MG63 (cell line): ENCODE measurements at regions not wholly inside any gene's neighbourhood (a gene's known extent, or its start where the extent isn't known, plus 50 kb on each side); places are given as distances from the start of the nearest gene placed in this dataset.

ENCODE experiments used
- DNase-seq: peaks from one replicate; pipeline ENCODE4 v3.0.0-alpha.2; 2020
- H3K27me3 ChIP-seq: fragments of 250-450 bp; sonication (Bioruptor Pico); 2 replicates; pipeline ENCODE4 v1.5.1; 2020; ENCODE audit warnings: mild to moderate bottlenecking, moderate library complexity
- H3K36me3 ChIP-seq: fragments of 250-450 bp; sonication (Bioruptor Pico); 2 replicates; pipeline ENCODE4 v1.5.1; 2020; ENCODE audit warnings: mild to moderate bottlenecking, moderate library complexity
- H3K4me3 ChIP-seq: fragments of 250-450 bp; sonication (Bioruptor Pico); 2 replicates; pipeline ENCODE4 v1.5.1; 2020; ENCODE audit warnings: mild to moderate bottlenecking, moderate library complexity
- H3K9me3 ChIP-seq: fragments of 250-450 bp; sonication (Bioruptor Pico); 2 replicates; pipeline ENCODE4 v1.5.1; 2020; ENCODE audit warnings: mild to moderate bottlenecking, moderate library complexity

- Histone ChIP-seq H3K4me3 (no peak overlapping the region), H3K9me3 (0 out of 2 replicates have a peak, but pooled peaks cover 2% of the 10 kb centered on the region), H3K36me3 (no peaks in the 10 kb centered on the region), H3K27me3 (peaks cover 18% of the 10 kb centered on the region)
- no peak for DNase-seq
Observed at GRCh38 chr5:5046680-5047502, 93.2 kb upstream of the ADAMTS16 start.

DNA sequence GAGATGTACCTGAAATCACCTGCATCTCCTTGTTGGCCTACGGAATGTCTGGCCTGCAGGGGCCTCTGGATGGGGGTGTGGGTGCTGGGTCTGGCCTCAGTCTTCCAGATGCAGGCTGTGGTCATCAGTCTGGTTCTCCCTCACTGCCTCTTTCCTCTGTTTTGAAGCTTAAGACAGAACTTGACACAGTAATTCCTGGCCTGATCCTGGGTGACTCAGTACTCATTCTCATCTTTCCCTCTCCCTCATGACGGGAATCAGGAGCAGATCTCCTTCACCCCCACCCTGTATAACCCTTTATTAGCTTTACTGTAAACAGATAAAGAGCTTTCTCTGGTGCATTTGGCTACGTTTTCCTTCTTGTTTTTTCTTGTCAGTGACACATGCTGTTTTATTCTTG, 89.3 kb upstream of the ADAMTS16 start:
- DNase-seq: no peak
- Histone ChIP-seq H3K36me3 (no peaks in the 10 kb centered on the region), H3K4me3 (no peak overlapping the region), H3K9me3 (0 out of 2 replicates have a peak, but pooled peaks cover 2% of the 10 kb centered on the region), H3K27me3 (peaks cover 31% of the 10 kb centered on the region)

- Histone ChIP-seq H3K27me3 (peaks cover 37% of the 10 kb centered on the region), H3K36me3 (no peaks in the 10 kb centered on the region), H3K4me3 (no peak overlapping the region), H3K9me3 (0 out of 2 replicates have a peak, but pooled peaks cover 2% of the 10 kb centered on the region)
- DNase-seq: no peak
Observed at GRCh38 chr5:5055712-5056111, 84.4 kb upstream of the ADAMTS16 start.

DNA sequence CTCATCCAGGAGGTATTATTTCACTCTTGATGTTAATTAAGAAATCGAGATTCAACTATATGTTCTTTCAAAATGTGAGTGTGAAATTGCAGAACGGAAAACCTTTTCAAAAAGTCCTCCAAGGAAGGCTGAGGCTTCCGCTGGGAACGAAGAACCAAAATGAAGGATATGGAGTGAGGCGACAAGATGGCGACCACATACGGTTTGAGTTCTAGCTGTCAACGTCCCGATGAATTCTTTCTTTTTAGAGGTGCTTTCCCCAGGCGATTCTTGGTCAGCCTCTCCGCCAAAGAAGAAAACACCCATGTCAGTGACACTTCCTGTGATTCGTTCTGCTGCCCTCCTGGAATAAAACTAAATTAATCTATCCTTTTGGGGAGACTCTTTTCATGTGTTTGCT, 78.3 kb upstream of the ADAMTS16 start:
- Histone ChIP-seq H3K27me3 (peaks cover 13% of the 10 kb centered on the region; the same call in 1 of the 2 replicates), H3K4me3 (no peak overlapping the region), H3K9me3 (no peaks in the 10 kb centered on the region), H3K36me3 (no peaks in the 10 kb centered on the region)
- no peak for DNase-seq

DNA sequence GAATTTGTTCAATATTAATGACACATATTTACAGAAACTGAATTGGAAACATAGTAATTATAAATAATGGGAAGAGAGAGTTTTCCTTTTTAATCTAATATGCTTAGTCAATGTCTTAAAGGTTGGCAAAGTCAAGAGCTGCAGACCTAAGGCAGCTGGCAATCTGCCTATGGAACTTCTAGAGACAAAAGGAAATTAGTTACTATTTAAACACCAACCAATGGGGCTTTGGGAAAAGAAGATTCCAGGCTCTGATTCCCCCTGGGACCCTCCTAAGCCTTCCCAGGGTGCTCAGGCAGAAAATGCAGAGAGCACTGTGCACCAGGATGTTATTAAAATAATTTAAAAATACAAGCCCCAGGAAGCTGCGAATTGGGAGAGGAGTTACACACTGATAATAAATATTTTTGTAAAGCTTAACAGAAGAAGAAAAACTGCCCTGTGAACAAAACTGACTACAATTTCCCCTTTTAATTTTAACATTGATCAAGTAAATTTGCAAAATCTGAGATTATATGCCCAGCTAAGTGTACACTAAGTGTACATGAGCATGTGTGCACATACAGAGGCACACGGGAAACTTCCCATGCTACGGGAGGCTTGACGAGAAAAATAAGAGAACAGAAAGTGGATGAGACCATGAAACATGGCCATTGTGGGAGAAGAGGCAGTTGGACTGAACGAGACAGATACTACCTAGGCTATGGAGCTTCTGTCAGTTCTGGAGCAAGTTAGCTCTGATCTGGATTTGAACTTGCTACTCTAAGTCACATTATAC, 77.4 kb upstream of the ADAMTS16 start:
- Histone ChIP-seq H3K9me3 (no peaks in the 10 kb centered on the region), H3K36me3 (no peaks in the 10 kb centered on the region), H3K4me3 (no peak overlapping the region), H3K27me3 (peaks cover 13% of the 10 kb centered on the region; the same call in 1 of the 2 replicates)
- DNase-seq: no peak

DNA sequence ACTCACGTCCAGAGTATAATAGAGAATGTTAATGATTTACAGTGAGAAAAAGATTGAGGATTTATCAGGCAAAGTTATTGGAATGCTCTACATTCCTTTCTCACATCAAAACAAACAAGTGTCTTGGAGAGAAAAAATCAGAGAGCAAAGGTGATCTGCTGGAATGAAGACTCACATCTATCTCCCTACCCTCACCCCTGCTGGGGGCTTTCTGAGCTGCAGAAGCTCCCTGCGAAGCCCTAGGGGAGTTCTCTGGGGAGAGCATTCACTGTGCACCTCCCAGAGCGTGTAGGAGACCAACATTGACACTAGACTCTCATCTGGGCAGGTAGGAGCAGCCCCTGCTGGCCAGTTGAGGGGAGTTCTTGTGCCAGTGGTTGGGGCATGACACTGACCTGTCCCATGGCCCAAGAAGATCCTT, 76.6 kb upstream of the ADAMTS16 start:
- peak; percentile 19 for DNase-seq
- H3K36me3 ChIP-seq: no peaks in the 10 kb centered on the region
- no peak overlapping the region for H3K4me3 ChIP-seq
- peaks cover 8% of the 10 kb centered on the region; the same call in 1 of the 2 replicates for H3K27me3 ChIP-seq
- no peaks in the 10 kb centered on the region for H3K9me3 ChIP-seq

DNA sequence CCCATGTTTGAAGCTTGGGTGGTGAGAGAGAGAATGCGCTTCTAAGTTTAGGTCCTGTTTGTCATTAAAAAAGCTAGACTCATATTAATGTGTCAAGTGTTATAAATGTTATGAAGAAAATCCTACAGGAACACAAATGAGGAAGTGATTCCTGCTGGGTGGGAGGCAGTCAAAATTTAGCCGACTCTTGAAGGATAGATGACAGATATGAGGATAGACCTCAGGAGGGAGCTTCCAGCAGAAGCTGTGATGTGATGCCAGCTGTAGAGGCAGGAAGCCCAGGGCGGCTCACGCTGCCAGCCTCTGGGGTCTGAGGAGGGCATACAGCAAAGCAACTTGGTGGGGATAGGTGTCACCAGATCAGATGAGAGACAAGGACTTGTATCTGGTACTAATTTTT, 74.7 kb upstream of the ADAMTS16 start:
- Histone ChIP-seq H3K27me3 (0 out of 2 replicates have a peak, but pooled peaks cover 4% of the 10 kb centered on the region), H3K4me3 (no peak overlapping the region), H3K36me3 (no peaks in the 10 kb centered on the region), H3K9me3 (no peaks in the 10 kb centered on the region)
- no peak for DNase-seq

- H3K27me3 ChIP-seq: no peaks in the 10 kb centered on the region
- H3K4me3 ChIP-seq: no peak overlapping the region
- no peaks in the 10 kb centered on the region for H3K36me3 ChIP-seq
- no peaks in the 10 kb centered on the region for H3K9me3 ChIP-seq
- peak; percentile 33 for DNase-seq
Observed at GRCh38 chr5:5066276-5067186, 73.6 kb upstream of the ADAMTS16 start.

DNA sequence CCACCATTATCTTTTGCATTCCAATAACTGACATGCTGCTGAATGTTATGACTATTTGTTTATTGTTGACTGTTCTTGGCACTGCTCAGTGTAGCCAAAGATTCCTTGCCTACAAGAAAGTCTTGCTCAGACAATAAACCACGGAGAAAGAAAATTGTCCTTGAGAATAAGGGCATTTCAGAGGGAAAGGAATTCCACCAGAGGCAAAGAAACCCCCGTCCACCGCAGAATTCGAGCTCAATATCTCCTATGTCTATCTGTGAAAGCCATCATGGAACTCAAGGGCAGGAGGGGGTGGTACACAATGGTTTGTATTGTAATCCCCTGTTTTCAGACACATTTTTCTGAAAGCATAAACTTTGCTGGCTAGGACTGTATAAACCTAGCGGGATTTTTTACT, 70.3 kb upstream of the ADAMTS16 start:
- no peaks in the 10 kb centered on the region for H3K27me3 ChIP-seq
- H3K4me3 ChIP-seq: no peak overlapping the region
- DNase-seq: peak; percentile 35
- H3K36me3 ChIP-seq: no peaks in the 10 kb centered on the region
- H3K9me3 ChIP-seq: 0 out of 2 replicates have a peak, but pooled peaks cover 2% of the 10 kb centered on the region

- H3K27me3 ChIP-seq: no peaks in the 10 kb centered on the region
- no peaks in the 10 kb centered on the region for H3K36me3 ChIP-seq
- no peak for DNase-seq
- 0 out of 2 replicates have a peak, but pooled peaks cover 2% of the 10 kb centered on the region for H3K9me3 ChIP-seq
- H3K4me3 ChIP-seq: no peak overlapping the region
Observed at GRCh38 chr5:5071554-5071953, 68.6 kb upstream of the ADAMTS16 start.

DNA sequence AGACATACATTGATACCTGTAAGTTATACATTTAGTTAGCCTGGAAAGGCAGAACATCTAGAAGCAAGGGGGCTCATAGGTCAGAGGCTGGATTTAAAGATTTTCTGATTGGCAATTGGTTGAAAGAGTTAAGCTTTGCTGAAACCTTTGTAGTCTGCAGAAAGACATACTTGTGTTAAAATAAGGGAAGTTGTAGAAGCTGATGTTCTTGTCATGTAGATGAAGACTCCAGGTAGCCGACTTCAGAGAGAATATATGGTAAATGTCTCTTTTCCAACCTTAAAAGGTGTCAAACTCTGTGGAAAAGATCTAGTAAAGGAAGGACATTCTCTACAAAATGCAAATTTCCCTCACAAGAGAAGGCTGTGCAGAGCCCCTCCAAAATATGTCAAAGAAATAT, 62.9 kb upstream of the ADAMTS16 start:
- DNase-seq: no peak
- Histone ChIP-seq H3K9me3 (0 out of 2 replicates have a peak, but pooled peaks cover 2% of the 10 kb centered on the region), H3K36me3 (no peaks in the 10 kb centered on the region)

DNA sequence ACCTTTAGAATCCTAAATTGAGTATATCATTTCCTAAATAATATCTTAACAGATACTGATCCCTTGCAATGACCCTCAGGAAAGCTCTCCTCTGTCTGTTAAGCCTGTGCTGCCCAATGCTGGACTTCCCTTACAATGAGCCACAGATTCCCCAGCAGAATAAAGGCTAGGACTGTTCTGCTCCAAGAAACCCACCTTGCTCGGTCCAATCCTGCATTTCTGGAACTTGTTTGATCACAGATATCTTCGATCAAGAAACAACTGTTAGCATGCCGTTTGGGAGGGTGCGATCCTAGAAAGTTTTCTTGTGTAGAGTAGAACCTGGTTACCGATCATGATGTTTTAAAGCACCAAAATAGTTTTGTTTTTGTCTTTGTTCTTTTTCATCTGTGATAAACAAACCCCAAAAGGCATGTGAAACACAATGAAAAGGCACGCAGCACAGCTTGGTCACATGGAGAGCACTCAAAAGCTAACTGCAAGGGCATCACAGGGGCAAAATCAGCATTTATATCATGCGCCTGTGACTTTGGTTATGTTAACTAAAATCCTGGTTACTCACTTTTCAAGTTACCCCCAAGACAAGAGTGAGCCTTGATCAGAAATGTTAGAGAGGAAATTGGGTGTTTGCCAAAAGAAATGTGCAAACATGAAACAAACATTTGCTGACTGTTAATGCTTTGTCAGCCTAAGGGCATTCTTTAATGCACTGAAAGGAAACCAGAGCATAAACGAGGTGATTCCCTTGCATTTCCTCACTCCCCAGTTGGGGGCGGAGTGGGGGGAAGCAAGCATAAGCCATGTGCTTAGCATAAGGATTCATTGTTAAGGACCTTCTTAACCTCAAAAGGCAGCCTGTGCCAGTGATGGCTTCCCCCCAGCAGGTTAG, 61.9 kb upstream of the ADAMTS16 start:
- H3K9me3 ChIP-seq: 0 out of 2 replicates have a peak, but pooled peaks cover 2% of the 10 kb centered on the region

More for the DNA sequence above, 62.9 kb upstream of the ADAMTS16 start:
- H3K4me3 ChIP-seq: no peak overlapping the region
- H3K27me3 ChIP-seq: peaks cover 11% of the 10 kb centered on the region

DNA sequence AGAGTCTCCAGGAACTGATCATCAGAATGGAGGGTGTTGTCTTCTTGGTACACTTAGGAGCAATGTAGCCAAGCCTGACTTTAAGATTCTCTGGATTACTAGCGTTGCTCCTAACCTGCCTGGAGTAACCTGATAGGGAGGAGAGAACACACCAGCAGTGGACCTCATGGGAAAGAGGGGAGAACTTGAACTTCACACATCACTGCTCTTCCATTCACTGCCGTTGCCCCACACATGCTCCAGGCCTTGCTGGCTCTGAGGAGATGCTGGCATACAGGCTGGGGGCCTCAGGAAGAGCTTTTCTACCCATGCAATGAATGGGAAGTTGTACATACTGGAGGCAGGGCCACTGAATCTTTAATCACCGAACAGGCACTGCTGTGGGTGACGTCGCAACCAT, 60.3 kb upstream of the ADAMTS16 start:
- Histone ChIP-seq H3K27me3 (peaks cover 11% of the 10 kb centered on the region), H3K36me3 (no peaks in the 10 kb centered on the region), H3K4me3 (no peak overlapping the region), H3K9me3 (no peaks in the 10 kb centered on the region)
- no peak for DNase-seq

More for the DNA sequence above, 61.9 kb upstream of the ADAMTS16 start:
- DNase-seq: no peak
- Histone ChIP-seq H3K4me3 (no peak overlapping the region), H3K27me3 (peaks cover 11% of the 10 kb centered on the region), H3K36me3 (no peaks in the 10 kb centered on the region)

DNA sequence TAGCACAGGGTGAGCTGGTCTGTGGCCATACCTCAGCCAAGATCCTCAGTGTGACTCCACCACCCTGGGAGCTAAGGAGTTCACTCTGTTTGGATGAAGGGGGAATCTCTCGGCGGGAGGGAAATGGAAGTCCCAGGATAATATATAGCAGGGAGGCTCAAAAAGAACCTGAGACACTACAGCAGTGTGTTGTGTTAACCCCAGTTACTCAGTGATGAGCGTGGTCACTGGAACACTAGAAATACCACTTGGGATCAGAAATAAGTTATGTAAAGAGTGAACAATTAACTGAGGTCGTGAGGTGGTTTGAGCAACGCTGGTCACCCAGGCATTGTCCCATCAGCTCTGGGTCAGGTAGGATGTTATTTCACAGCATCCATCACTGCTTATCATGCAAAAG, 59.3 kb upstream of the ADAMTS16 start:
- no peaks in the 10 kb centered on the region for H3K36me3 ChIP-seq
- DNase-seq: no peak
- peaks cover 11% of the 10 kb centered on the region for H3K27me3 ChIP-seq
- H3K9me3 ChIP-seq: no peaks in the 10 kb centered on the region
- no peak overlapping the region for H3K4me3 ChIP-seq

- Histone ChIP-seq H3K4me3 (no peak overlapping the region), H3K36me3 (no peaks in the 10 kb centered on the region), H3K9me3 (no peaks in the 10 kb centered on the region), H3K27me3 (peaks cover 3% of the 10 kb centered on the region; the same call in 1 of the 2 replicates)
- no peak for DNase-seq
Observed at GRCh38 chr5:5085381-5085780, 54.7 kb upstream of the ADAMTS16 start.
